ENCODE measurements at regions not wholly inside any gene's neighbourhood (a gene's known extent, or its start where the extent isn't known, plus 50 kb on each side); places are given as distances from the start of the nearest gene placed in this dataset.

DNA sequence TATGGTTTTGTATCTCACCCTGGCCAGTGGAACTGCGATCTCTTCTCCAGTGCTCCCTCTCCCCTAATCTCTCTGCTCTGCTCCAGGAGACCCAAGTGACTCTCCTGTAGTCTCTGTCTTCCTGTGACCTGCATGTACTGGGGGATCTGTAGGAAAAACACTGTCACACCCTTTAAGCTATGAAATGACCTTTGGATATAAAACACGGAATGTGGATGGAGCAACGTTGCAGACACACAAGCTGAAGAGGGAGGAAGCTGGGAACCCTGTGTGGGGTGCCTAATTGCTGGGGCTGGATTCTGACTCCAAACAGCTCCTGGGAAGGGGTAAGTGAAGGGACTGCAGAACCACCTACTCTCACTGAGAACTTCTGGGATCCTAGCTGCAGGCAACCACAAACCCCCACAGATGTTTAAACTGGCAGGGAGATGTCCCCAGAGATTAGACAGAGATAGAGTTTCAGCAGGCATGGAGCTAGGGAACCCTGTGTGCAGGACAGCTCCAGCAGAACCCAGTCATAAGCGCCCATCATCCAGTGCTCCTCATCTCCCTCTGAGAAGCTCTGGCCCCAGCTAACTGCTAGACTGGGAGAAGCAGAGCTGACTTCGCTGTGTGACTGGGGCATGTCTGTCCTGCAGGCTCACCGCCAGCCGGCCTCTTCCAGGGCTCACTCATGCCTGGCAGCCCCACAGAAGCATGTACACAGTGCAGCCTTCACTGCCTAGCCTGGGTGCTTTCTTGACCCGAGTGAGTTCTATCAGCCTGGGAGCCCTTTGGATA, 482.7 kb upstream of the SETBP1 start:
- H3K4me3 ChIP-seq (ENCODE audit: low read depth, low read length) = no peak overlapping the region
- TF ChIP-seq, protein P1, sequence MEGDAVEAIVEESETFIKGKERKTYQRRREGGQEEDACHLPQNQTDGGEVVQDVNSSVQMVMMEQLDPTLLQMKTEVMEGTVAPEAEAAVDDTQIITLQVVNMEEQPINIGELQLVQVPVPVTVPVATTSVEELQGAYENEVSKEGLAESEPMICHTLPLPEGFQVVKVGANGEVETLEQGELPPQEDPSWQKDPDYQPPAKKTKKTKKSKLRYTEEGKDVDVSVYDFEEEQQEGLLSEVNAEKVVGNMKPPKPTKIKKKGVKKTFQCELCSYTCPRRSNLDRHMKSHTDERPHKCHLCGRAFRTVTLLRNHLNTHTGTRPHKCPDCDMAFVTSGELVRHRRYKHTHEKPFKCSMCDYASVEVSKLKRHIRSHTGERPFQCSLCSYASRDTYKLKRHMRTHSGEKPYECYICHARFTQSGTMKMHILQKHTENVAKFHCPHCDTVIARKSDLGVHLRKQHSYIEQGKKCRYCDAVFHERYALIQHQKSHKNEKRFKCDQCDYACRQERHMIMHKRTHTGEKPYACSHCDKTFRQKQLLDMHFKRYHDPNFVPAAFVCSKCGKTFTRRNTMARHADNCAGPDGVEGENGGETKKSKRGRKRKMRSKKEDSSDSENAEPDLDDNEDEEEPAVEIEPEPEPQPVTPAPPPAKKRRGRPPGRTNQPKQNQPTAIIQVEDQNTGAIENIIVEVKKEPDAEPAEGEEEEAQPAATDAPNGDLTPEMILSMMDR (IDR thresholded peaks at IDR 0.05; ENCODE audit: low read depth, low read length) = no peak

DNA sequence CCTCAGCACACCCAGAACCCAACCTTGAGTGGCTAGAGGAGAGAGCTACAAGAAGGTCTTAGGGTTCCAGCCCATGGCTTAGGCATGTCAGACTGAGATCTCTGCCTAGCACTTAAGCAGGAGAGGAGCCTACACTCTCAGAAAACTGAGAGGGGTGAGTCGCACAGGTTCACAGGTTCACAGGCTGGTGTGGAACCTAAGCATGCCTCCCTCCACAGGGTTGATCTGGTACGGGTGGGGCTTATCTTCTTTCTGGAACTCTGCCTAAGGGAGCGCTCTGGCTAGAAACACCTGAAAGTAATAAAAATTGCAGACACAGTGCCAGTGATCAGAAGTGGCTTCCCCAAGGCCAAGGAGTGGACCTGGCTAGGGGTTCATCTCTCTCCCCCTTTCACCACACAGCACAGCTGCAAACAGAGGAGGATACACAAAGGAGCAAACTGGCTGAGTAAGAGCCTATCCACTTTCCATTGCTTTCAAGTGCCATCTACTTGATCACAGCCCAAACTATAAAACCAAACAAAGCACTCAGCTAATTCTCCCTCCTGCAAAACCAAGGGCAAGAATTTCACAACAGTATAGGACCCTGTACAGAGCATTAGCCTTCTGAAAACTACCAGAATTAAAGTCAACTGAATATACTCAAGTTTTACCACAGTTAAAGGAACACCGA, 481.9 kb upstream of the SETBP1 start:
- TF ChIP-seq, protein P1 (IDR thresholded peaks at IDR 0.05; ENCODE audit: low read depth, low read length) = no peak

DNA sequence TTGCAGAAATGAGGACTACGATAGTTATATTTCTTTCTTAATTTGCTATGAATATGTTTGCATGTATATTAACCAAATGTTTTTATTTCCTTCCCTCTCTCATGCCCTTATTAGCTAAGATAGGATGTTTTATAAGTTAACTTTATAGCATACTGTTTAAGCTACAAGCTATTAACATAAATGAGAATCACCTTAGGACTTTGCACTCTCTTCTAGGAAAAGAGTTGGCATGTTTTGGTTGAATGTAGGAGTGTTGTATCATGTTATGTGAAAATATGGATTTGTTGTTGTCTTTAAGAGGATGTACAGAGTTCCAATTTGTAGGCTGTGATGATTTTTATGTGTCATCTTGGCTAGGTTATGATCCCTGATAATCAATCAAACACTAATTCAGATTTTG, 467.4 kb upstream of the SETBP1 start:
- no peak overlapping the region for H3K4me3 ChIP-seq (ENCODE audit: low read depth, low read length)
- TF ChIP-seq, protein P1 (IDR thresholded peaks at IDR 0.05; ENCODE audit: low read depth, low read length) = no peak

More for the DNA sequence above, 481.9 kb upstream of the SETBP1 start:
- no peak overlapping the region for H3K4me3 ChIP-seq (ENCODE audit: low read depth, low read length)

DNA sequence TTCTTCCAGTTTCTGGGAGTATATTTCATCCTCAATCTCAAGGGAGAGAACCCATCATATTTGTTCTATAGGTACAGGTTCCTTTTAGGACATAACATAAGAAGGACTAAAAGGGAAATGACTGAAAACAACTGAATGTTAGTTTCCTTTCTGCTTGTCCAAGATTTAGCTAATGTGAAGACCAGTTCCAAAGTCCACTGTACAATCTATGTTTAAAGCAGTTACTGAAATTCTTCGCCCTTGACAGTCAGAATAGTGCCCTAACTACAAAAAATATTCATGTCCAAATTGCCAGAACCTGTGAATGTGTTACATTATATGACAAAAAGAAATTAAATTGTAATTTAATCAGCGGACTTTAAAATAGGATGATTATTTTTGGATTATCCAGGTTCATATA, 466.3 kb upstream of the SETBP1 start:
- TF ChIP-seq, protein P1 (IDR thresholded peaks at IDR 0.05; ENCODE audit: low read depth, low read length) = no peak
- H3K4me3 ChIP-seq (ENCODE audit: low read depth, low read length) = no peak overlapping the region

DNA sequence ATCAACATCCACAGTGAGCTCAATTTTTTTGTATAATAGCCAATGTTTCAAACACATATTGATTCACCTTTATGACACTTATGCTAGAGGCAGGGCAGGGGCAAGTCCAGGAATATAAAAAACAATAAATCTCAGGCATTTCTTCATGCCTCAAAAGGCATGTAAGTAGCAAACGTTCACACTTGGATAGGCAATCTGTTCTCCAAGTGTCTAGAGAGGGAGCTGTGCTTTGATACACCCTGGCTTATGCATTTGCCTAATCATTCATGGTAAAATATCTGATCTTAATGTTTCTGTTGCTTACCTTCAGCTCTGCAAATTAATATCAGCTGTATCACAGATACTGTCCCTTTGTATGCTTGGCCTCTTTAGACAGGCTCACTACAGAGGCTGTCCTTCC, 464.5 kb upstream of the SETBP1 start:
- H3K4me3 ChIP-seq (ENCODE audit: low read depth, low read length) = no peak overlapping the region
- TF ChIP-seq, protein P1 (IDR thresholded peaks at IDR 0.05; ENCODE audit: low read depth, low read length) = no peak

DNA sequence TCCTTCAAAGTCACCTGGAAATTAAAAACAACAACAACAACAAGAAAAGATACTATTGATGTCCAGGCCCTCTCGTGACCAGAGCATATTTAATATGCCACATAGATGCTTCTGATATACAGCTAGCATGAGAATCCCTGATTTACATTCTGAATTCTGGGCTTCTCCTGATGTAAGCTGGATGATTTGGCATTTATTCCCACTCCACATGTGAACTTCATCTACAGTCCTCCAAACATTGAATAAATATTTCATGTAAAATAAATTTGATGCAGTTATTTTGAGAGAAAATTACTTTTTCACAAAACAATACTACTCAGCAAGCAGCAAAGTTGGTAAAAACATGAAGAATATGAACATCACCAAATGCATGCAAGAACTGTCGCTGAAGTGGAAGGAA, 453.2 kb upstream of the SETBP1 start:
- TF ChIP-seq, protein P1 (IDR thresholded peaks at IDR 0.05; ENCODE audit: low read depth, low read length) = no peak
- no peak overlapping the region for H3K4me3 ChIP-seq (ENCODE audit: low read depth, low read length)

DNA sequence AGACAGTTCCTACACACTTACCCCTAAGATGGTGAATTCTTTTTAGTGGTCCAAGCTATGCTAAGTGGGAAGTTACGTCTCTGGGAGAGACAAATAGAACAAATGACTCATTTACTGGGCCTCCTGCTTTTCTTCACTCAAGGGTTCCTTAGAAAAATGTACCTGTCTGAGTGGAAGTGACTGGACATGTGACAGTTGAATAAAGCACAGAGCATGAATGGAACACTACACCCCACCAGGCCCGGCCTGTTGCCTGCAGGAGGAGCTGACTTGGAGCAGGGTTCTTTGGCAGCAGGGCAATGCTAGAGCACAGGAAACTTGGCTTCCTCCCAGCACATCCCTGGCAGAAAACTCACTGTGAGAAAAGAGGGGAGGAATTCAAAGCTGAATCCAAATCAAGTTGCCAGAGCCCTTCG, 451.0 kb upstream of the SETBP1 start:
- TF ChIP-seq, protein P1 (IDR thresholded peaks at IDR 0.05; ENCODE audit: low read depth, low read length) = no peak
- no peak overlapping the region for H3K4me3 ChIP-seq (ENCODE audit: low read depth, low read length)
